Stomach (tissue), 8 donors: ENCODE measurements at regions not wholly inside any gene's neighbourhood (a gene's known extent, or its start where the extent isn't known, plus 50 kb on each side); places are given as distances from the start of the nearest gene placed in this dataset.

Experiments used
- DNase-seq, 2 donors: peaks; one replicate each; pipeline versions ENCODE4 v3.0.0 to v3.0.0-alpha.2; 2013 to 2019
- H3K27ac ChIP-seq, 5 donors: fragments of 200-600 bp in 4 of 5; sonication (generic) in 4 of 5; one replicate each; pipeline ENCODE4 v1.5.1; 2013 to 2019; ENCODE audit warnings: mild to moderate bottlenecking in 1 of 5, moderate library complexity in 1 of 5
- H3K27me3 ChIP-seq, 3 donors: fragments of 200-600 bp; sonication (generic); one replicate each; pipeline ENCODE4 v1.5.1; 2017 to 2019; ENCODE audit warnings: mixed run types in 1 of 3
- H3K36me3 ChIP-seq, 4 donors: fragments of 200-600 bp; sonication (generic); 1 replicate in 3 of 4; 2 replicates in 1 of 4; pipeline ENCODE4 v1.5.1; 2016 to 2019
- H3K4me1 ChIP-seq, 4 donors: fragments of 200-600 bp; sonication (generic); one replicate each; pipeline ENCODE4 v1.5.1; 2016 to 2019
- H3K4me3 ChIP-seq, 4 donors: fragments of 200-600 bp; sonication (generic) in 3 of 4; one replicate each; pipeline ENCODE4 v1.5.1; 2016 to 2019; ENCODE audit warnings: mild to moderate bottlenecking in 1 of 4
- H3K9me3 ChIP-seq, 4 donors: fragments of 200-600 bp; sonication (generic); one replicate each; pipeline ENCODE4 v1.5.1; 2016 to 2019
- CTCF ChIP-seq, 7 experiments: fragments of 450-650 bp in 4 of 7; fragments of 200-600 bp in 3 of 7; sonication (generic) in 3 of 7; IDR thresholded peaks; one replicate each; pipeline ENCODE4 v1.5.1; 2016 to 2019; ENCODE audit warnings: antibody characterized with exemption in 7 of 7, control low read depth in 2 of 7, mild to moderate bottlenecking in 1 of 7
- EP300 ChIP-seq: sonication (generic); formaldehyde crosslinking; IDR thresholded peaks from one replicate; pipeline ENCODE4 v1.6.1; 2017; ENCODE audit warnings: antibody characterized with exemption
- POLR2A ChIP-seq, 4 donors: fragments of 450-650 bp; IDR thresholded peaks; one replicate each; pipeline ENCODE4 v1.6.1; 2016; ENCODE audit warnings: antibody characterized with exemption in 4 of 4, control low read depth in 2 of 4, mild to moderate bottlenecking in 1 of 4, moderate library complexity in 1 of 4
- POLR2AphosphoS5 ChIP-seq, 3 donors: sonication (generic); formaldehyde crosslinking; IDR thresholded peaks; one replicate each; pipeline ENCODE4 v1.6.1; 2016; ENCODE audit warnings: antibody characterized with exemption in 3 of 3
- WGBS, 5 donors: extraction: QIAGEN DNeasy Blood & Tissue Kit in 3 of 5; methylation state at CpG; one replicate each; pipeline versions ENCODE4 v1.1.5 to v1.1.7; 2013 to 2018; 5-methylcytosine and 5-hydroxymethylcytosine counted together
- intact Hi-C: fragments of 100-400 bp; cut with DNase I; formaldehyde crosslinking; loops from one replicate; pipeline ENCODE4 v1.15.1; 2023; ENCODE audit warnings: low total_unique reads
- donor health status: healthy with polysubstance abuse.
- donor health status: Bipolar disorder and iron deficiency.
- donor health status: healthy.

DNA sequence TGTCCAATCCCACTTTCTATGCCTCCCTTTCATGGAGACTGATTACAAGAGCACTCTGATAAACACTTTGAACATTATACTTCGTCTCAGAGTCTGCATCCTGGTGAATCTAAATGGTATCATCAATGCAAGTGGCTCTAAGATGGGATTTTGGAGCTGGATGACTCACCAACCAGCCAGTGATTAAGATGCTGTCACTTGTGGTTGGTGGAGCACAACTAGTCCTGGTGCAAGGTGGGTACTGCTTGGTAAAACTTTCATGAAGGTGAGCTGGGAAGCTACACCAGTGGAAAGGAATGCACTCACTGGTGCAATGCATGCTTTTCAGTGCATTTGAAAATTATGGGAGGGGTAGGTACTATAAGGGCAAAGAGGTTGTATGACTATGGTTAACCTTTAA lies 137.7 kb upstream of the TRIB2 start:
- WGBS, 5 donors, result 67 to 100% (median 96%) methylated on average over 1 of the region's 1 CpG
- TF ChIP-seq POLR2AphosphoS5 (IDR thresholded peaks at IDR 0.05) (no peak), CTCF (IDR thresholded peaks at IDR 0.05) (no peak), POLR2A (IDR thresholded peaks at IDR 0.05) (no peak), EP300 (no peak)
- Histone ChIP-seq H3K4me3 (no peak overlapping the region), H3K27ac (no peak overlapping the region), H3K36me3 (no peaks in the 10 kb centered on the region), H3K27me3 (no peaks in the 10 kb centered on the region), H3K9me3 (no peaks in the 10 kb centered on the region), H3K4me1 (no peaks in the 10 kb centered on the region)
- no peak for DNase-seq
- intact Hi-C loops, result no loop called here

DNA sequence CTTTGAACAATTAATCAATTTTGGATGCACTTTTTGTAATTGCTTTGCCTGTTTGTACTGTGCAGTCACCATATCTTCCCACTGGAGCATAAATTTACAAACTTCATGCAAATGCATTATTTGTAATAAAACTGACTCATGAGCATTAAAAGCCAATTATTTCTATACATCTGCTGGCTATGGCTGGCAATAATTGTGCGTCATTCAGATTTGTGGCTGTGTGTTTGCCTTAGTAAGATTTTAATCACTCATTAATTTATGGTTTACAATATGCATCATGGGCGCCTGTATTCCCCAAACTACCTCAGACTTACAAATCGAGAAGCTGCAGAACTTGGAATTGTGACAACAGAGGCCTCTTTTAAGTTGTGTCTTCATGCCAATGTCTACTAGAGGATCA lies 132.4 kb upstream of the TRIB2 start:
- WGBS, 5 donors, result 88 to 97% (median 94%) methylated on average over 3 of the region's 3 CpGs
- intact Hi-C loops, result no loop called here
- H3K27me3 ChIP-seq, result no peaks in the 10 kb centered on the region

GRCh38 chr2:12585784-12586183 lies 131.0 kb upstream of the TRIB2 start:
- no peak for DNase-seq
- no peak for TF ChIP-seq POLR2A (IDR thresholded peaks at IDR 0.05)
- no peak for TF ChIP-seq CTCF (IDR thresholded peaks at IDR 0.05)
- Histone ChIP-seq H3K27ac (no peak overlapping the region), H3K36me3 (no peaks in the 10 kb centered on the region), H3K9me3 (no peaks in the 10 kb centered on the region), H3K4me3 (no peak overlapping the region), H3K4me1 (peaks cover 0 to 17% (median 6%) of the 10 kb centered on the region in 4 donors), H3K27me3 (no peaks in the 10 kb centered on the region)
- WGBS, 5 donors, result 90 to 96% (median 95%) methylated on average over 2 of the region's 2 CpGs
- intact Hi-C loops, result no loop called here

More for the DNA sequence above, 132.4 kb upstream of the TRIB2 start:
- Histone ChIP-seq H3K36me3 (no peaks in the 10 kb centered on the region), H3K9me3 (no peaks in the 10 kb centered on the region), H3K27ac (no peak overlapping the region), H3K4me3 (no peak overlapping the region), H3K4me1 (peaks cover 0 to 17% (median 6%) of the 10 kb centered on the region in 4 donors)
- DNase-seq, result no peak
- no peak for TF ChIP-seq POLR2AphosphoS5 (IDR thresholded peaks at IDR 0.05)
- TF ChIP-seq POLR2A (IDR thresholded peaks at IDR 0.05), result no peak
- TF ChIP-seq EP300, result no peak
- TF ChIP-seq CTCF (IDR thresholded peaks at IDR 0.05), result no peak

GRCh38 chr2:12587228-12587627 lies 129.5 kb upstream of the TRIB2 start:
- TF ChIP-seq CTCF (IDR thresholded peaks at IDR 0.05), result no peak
- 56 to 81% (median 77%) methylated on average over 2 of the region's 2 CpGs for WGBS, 5 donors
- intact Hi-C loops, result no loop called here

More at GRCh38 chr2:12587228-12587627, 129.5 kb upstream of the TRIB2 start:
- H3K9me3 ChIP-seq, result no peaks in the 10 kb centered on the region
- H3K27me3 ChIP-seq, result no peaks in the 10 kb centered on the region
- H3K36me3 ChIP-seq, result no peaks in the 10 kb centered on the region
- no peak overlapping the region for H3K27ac ChIP-seq
- peaks cover 0 to 17% (median 6%) of the 10 kb centered on the region in 4 donors for H3K4me1 ChIP-seq
- H3K4me3 ChIP-seq, result no peak overlapping the region
- DNase-seq, result no peak
